Neural cell (in vitro differentiated cells): ENCODE measurements at regions not wholly inside any gene's neighbourhood (a gene's known extent, or its start where the extent isn't known, plus 50 kb on each side); places are given as distances from the start of the nearest gene placed in this dataset.

Source experiments
- H2AFZ ChIP-seq: fragments of 200-600, 300-800 bp; sonication (generic), shearing (Covaris generic); 2 replicates; pipeline ENCODE4 v1.6.0; 2014; ENCODE audit warnings: low read depth, mild to moderate bottlenecking, antibody characterized with exemption, low read length, moderate library complexity
- H3F3A ChIP-seq: fragments of 200-600 bp; shearing (Covaris generic); 2 replicates; pipeline ENCODE4 v1.6.1; 2016; ENCODE audit warnings: mild to moderate bottlenecking, moderate library complexity, mixed read lengths, antibody characterized with exemption, low read length; ENCODE audit not compliant: insufficient read depth, poor library complexity, severe bottlenecking
- H3K27ac ChIP-seq: fragments of 200-600, 300-800 bp; sonication (generic), shearing (Covaris generic); 2 replicates; pipeline ENCODE4 v1.5.1; 2014; ENCODE audit warnings: mild to moderate bottlenecking, low read length, moderate library complexity
- H3K27me3 ChIP-seq: fragments of 300-800, 200-600 bp; sonication (generic), shearing (Covaris generic); 2 replicates; pipeline ENCODE4 v1.6.0; 2014; ENCODE audit warnings: mild to moderate bottlenecking, low read depth, low read length, moderate library complexity; ENCODE audit not compliant: insufficient read depth
- H3K36me3 ChIP-seq: fragments of 300-800, 200-600 bp; sonication (generic), shearing (Covaris generic); 2 replicates; pipeline ENCODE4 v1.5.1; 2014; ENCODE audit warnings: mild to moderate bottlenecking, antibody characterized with exemption, low read length, moderate library complexity; ENCODE audit not compliant: insufficient read depth
- H3K4me2 ChIP-seq: fragments of 300-800, 200-600 bp; sonication (generic), shearing (Covaris generic); 2 replicates; pipeline ENCODE4 v1.6.0; 2014; ENCODE audit warnings: mild to moderate bottlenecking, low read length
- H3K4me3 ChIP-seq: fragments of 300-800, 200-600 bp; sonication (generic), shearing (Covaris generic); 2 replicates; pipeline ENCODE4 v1.5.1; 2014; ENCODE audit warnings: mild to moderate bottlenecking, low read length, moderate library complexity
- H3K79me2 ChIP-seq: fragments of 200-600 bp; shearing (Covaris generic); replicated peaks from 2 replicates; pipeline ENCODE4 v1.6.0; 2014; ENCODE audit warnings: mild to moderate bottlenecking, low read length, moderate library complexity; ENCODE audit not compliant: insufficient read depth
- H3K9ac ChIP-seq: fragments of 300-800, 200-600 bp; sonication (generic), shearing (Covaris generic); 2 replicates; pipeline ENCODE4 v1.6.1; 2016; ENCODE audit warnings: mild to moderate bottlenecking, low read length, mixed read lengths
- H3K9me2 ChIP-seq: fragments of 200-600 bp; shearing (Covaris generic); 2 replicates; pipeline ENCODE4 v1.6.1; 2016; ENCODE audit warnings: mild to moderate bottlenecking, low read length, mixed read lengths; ENCODE audit not compliant: insufficient read depth
- H3K9me3 ChIP-seq: fragments of 200-600, 300-800 bp; sonication (generic), shearing (Covaris generic); 2 replicates; pipeline ENCODE4 v1.6.1; 2016; ENCODE audit warnings: mild to moderate bottlenecking, mixed run types, low read length, moderate library complexity, mixed read lengths
- H4K20me1 ChIP-seq: fragments of 200-600 bp; shearing (Covaris generic); 2 replicates; pipeline ENCODE4 v1.6.1; 2016; ENCODE audit warnings: mild to moderate bottlenecking, mixed run types; ENCODE audit not compliant: insufficient read depth
- EP300 ChIP-seq: fragments of 450-650 bp; conservative IDR thresholded peaks from 2 replicates; pipeline ENCODE4 v1.6.1; 2014; ENCODE audit warnings: antibody characterized with exemption, mild to moderate bottlenecking, moderate library complexity; ENCODE audit not compliant: poor library complexity, severe bottlenecking
- EZH2 ChIP-seq: fragments of 200-600, 300-800 bp; shearing (Covaris generic), sonication (generic); IDR thresholded peaks from 2 replicates; pipeline ENCODE4 v1.6.1; 2014; ENCODE audit warnings: antibody characterized with exemption, low read length, borderline replicate concordance, mild to moderate bottlenecking; ENCODE audit not compliant: insufficient read depth, poor library complexity, severe bottlenecking
- MXI1 ChIP-seq: fragments of 450-650 bp; conservative IDR thresholded peaks from 2 replicates; pipeline ENCODE4 v1.6.1; 2014; ENCODE audit warnings: antibody characterized with exemption, mild to moderate bottlenecking; ENCODE audit not compliant: poor library complexity, severe bottlenecking
- POLR2AphosphoS5 ChIP-seq: IDR thresholded peaks from 2 replicates; pipeline ENCODE4 v1.6.1; 2012
- RAD21 ChIP-seq: fragments of 450-650 bp; conservative IDR thresholded peaks from 2 replicates; pipeline ENCODE4 v1.6.1; 2014; ENCODE audit warnings: antibody characterized with exemption, mild to moderate bottlenecking, moderate library complexity
- REST ChIP-seq: IDR thresholded peaks from 2 replicates; pipeline ENCODE4 v1.6.1; 2012; ENCODE audit warnings: borderline replicate concordance
- SMC3 ChIP-seq: fragments of 450-650 bp; conservative IDR thresholded peaks from 2 replicates; pipeline ENCODE4 v1.6.1; 2014; ENCODE audit warnings: antibody characterized with exemption, mild to moderate bottlenecking, moderate library complexity; ENCODE audit not compliant: poor library complexity
- TAF1 ChIP-seq: IDR thresholded peaks from 2 replicates; pipeline ENCODE4 v1.6.1; 2012; ENCODE audit warnings: low read depth
- TF ChIP-seq, protein P1 (sequence below): fragments of 450-650 bp; IDR thresholded peaks from 2 replicates; pipeline ENCODE4 v1.5.1; 2014; ENCODE audit warnings: antibody characterized with exemption, mild to moderate bottlenecking, moderate library complexity; ENCODE audit not compliant: poor library complexity, severe bottlenecking

GRCh38 chr5:15373151-15373550 is 126.8 kb upstream of the FBXL7 start:
- Histone ChIP-seq H3K27me3 (no peaks in the 10 kb centered on the region), H3K9me2 (no peaks in the 10 kb centered on the region)

GRCh38 chr5:15371184-15371583 is 128.8 kb upstream of the FBXL7 start:
- Histone ChIP-seq H2AFZ (no peak overlapping the region), H3K9ac (no peak overlapping the region), H3F3A (no peaks in the 10 kb centered on the region), H3K27ac (no peak overlapping the region), H3K4me2 (no peak overlapping the region), H3K27me3 (no peaks in the 10 kb centered on the region), H4K20me1 (no peaks in the 10 kb centered on the region), H3K9me2 (no peaks in the 10 kb centered on the region), H3K4me3 (no peak overlapping the region), H3K9me3 (no peaks in the 10 kb centered on the region), H3K36me3 (no peaks in the 10 kb centered on the region), H3K79me2 (no peaks in the 10 kb centered on the region)
- TF ChIP-seq, protein P1, sequence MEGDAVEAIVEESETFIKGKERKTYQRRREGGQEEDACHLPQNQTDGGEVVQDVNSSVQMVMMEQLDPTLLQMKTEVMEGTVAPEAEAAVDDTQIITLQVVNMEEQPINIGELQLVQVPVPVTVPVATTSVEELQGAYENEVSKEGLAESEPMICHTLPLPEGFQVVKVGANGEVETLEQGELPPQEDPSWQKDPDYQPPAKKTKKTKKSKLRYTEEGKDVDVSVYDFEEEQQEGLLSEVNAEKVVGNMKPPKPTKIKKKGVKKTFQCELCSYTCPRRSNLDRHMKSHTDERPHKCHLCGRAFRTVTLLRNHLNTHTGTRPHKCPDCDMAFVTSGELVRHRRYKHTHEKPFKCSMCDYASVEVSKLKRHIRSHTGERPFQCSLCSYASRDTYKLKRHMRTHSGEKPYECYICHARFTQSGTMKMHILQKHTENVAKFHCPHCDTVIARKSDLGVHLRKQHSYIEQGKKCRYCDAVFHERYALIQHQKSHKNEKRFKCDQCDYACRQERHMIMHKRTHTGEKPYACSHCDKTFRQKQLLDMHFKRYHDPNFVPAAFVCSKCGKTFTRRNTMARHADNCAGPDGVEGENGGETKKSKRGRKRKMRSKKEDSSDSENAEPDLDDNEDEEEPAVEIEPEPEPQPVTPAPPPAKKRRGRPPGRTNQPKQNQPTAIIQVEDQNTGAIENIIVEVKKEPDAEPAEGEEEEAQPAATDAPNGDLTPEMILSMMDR = no peak
- no peak for TF ChIP-seq MXI1
- TF ChIP-seq RAD21 = no peak
- no peak for TF ChIP-seq SMC3
- TF ChIP-seq POLR2AphosphoS5 = no peak
- no peak for TF ChIP-seq EP300
- no peak for TF ChIP-seq EZH2
- TF ChIP-seq REST = no peak
- no peak for TF ChIP-seq TAF1

More at GRCh38 chr5:15373151-15373550, 126.8 kb upstream of the FBXL7 start:
- Histone ChIP-seq H3K36me3 (no peaks in the 10 kb centered on the region), H3K9me3 (no peaks in the 10 kb centered on the region), H3K4me3 (no peak overlapping the region), H4K20me1 (no peaks in the 10 kb centered on the region), H3K79me2 (no peaks in the 10 kb centered on the region), H3F3A (no peaks in the 10 kb centered on the region), H2AFZ (no peak overlapping the region), H3K9ac (no peak overlapping the region), H3K4me2 (no peak overlapping the region), H3K27ac (no peak overlapping the region)
- TF ChIP-seq, protein P1 = no peak
- TF ChIP-seq EZH2 = no peak
- no peak for TF ChIP-seq POLR2AphosphoS5
- TF ChIP-seq TAF1 = no peak
- TF ChIP-seq SMC3 = no peak
